ENCODE measurements at regions not wholly inside any gene's neighbourhood (a gene's known extent, or its start where the extent isn't known, plus 50 kb on each side); places are given as distances from the start of the nearest gene placed in this dataset.

DNA sequence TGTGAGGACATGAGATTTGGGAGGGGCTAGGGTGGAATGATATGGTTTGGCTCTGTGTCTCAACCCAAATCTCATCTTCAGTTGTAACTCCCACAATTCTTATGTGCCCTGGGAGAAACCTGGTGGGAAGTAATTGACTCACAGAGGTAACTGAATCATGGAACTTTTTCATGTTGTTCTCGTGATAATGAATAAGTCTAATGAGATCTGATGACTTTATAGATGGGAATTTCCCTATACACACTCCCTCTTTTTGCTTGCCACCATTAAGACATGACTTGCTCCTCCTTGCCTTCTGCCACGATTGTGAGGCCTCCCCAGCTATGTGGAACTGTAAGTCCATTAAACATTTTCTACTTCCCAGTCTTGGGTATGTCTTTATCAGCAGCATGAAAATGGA, 253.2 kb upstream of the GK2 start:
- ChIA-PET CTCF (no interaction called here), POLR2A (ENCODE audit: unreplicated experiment) (no interaction called here)
- dilution Hi-C loops (cut with HindIII; ENCODE audit: low sequenced_read_pairs, unreplicated experiment) (no loop called here), intact Hi-C loops (cut with micrococcal nuclease) (no loop called here), in situ Hi-C loops (cut with MboI; ENCODE audit: low sequenced_read_pairs) (no loop called here)
- Histone ChIP-seq H2BK120ac (ENCODE audit: low read depth, low read length) (no peak overlapping the region), H2BK20ac (ENCODE audit: low read depth, low read length) (no peak overlapping the region), H4K8ac (ENCODE audit: low read depth in 2 of 2, low read length in 2 of 2) (no peak overlapping the region), H4K5ac (ENCODE audit: low read depth, low read length) (no peak overlapping the region), H3K36me3 (ENCODE audit: control insufficient read depth, insufficient read depth, low read length) (no peaks in the 10 kb centered on the region), H3K9me1 (ENCODE audit: insufficient read depth, low read length) (no peaks in the 10 kb centered on the region), H4K20me1 (ENCODE audit: insufficient read depth, low read length) (no peaks in the 10 kb centered on the region), H2BK15ac (ENCODE audit: low read depth, low read length) (no peak overlapping the region), H3K4me1 (ENCODE audit: control insufficient read depth, insufficient read depth, low read length) (no peaks in the 10 kb centered on the region), H3K27ac (ENCODE audit: insufficient read depth, low read length) (no peak overlapping the region), H3K23ac (ENCODE audit: low read depth, low read length) (no peak overlapping the region), H3K18ac (ENCODE audit: low read depth, low read length) (no peak overlapping the region), H4K91ac (ENCODE audit: insufficient read depth, low read depth, low read length) (no peak overlapping the region), H2AK5ac (ENCODE audit: low read depth, low read length) (no peak overlapping the region), H3K4me3 (ENCODE audit: insufficient read depth, low read depth, low read length) (no peak overlapping the region), H2AK9ac (replicated peaks; ENCODE audit: low read depth, low read length, poor library complexity) (no peak overlapping the region), H3K4ac (ENCODE audit: low read depth, low read length) (no peak overlapping the region), H3K56ac (ENCODE audit: extremely low read depth, insufficient read depth, low read length) (no peak overlapping the region), H2AFZ (replicated peaks; ENCODE audit: low read length, poor library complexity) (no peak overlapping the region), H3K14ac (replicated peaks; ENCODE audit: low read depth, low read length) (no peak overlapping the region), H3K27me3 (ENCODE audit: control insufficient read depth, insufficient read depth, low read length) (no peaks in the 10 kb centered on the region), H2BK5ac (ENCODE audit: low read depth, low read length, poor library complexity, severe bottlenecking) (no peak overlapping the region), H3K4me2 (ENCODE audit: low read depth, low read length) (no peak overlapping the region), H3K9me3 (ENCODE audit: control insufficient read depth, insufficient read depth, low read length) (no peaks in the 10 kb centered on the region), H3K79me1 (ENCODE audit: low read depth in 1 of 2, low read length in 2 of 2) (no peaks in the 10 kb centered on the region), H3K9ac (ENCODE audit: low read depth, low read length) (no peak overlapping the region)
- ATAC-seq (ENCODE audit: low read depth) (no peak), DNase-seq (no peak)
- no CpG with 5 or more reads among the region's 2 CpGs for WGBS, 2 experiments (ENCODE audit: extremely low coverage in 2 of 2, insufficient read length in 1 of 2)
- BruUV-seq (replicated peaks), result no TSS peak
- TF ChIP-seq BHLHE40 (IDR thresholded peaks at IDR 0.05; ENCODE audit: low read depth, low read length), result no peak
- TF ChIP-seq, protein P1, sequence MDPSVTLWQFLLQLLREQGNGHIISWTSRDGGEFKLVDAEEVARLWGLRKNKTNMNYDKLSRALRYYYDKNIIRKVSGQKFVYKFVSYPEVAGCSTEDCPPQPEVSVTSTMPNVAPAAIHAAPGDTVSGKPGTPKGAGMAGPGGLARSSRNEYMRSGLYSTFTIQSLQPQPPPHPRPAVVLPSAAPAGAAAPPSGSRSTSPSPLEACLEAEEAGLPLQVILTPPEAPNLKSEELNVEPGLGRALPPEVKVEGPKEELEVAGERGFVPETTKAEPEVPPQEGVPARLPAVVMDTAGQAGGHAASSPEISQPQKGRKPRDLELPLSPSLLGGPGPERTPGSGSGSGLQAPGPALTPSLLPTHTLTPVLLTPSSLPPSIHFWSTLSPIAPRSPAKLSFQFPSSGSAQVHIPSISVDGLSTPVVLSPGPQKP (IDR thresholded peaks at IDR 0.05; ENCODE audit: borderline replicate concordance, low read depth, low read length), result no peak
- TF ChIP-seq CEBPB (IDR thresholded peaks at IDR 0.05; ENCODE audit: low read depth, low read length), result no peak
- no peak for TF ChIP-seq CHD1 (IDR thresholded peaks at IDR 0.05; ENCODE audit: low read depth, low read length)
- no peak for TF ChIP-seq POLR2A (IDR thresholded peaks at IDR 0.05; ENCODE audit: low read depth, low read length)
- no peak for TF ChIP-seq MAZ (IDR thresholded peaks at IDR 0.05; ENCODE audit: borderline replicate concordance, low read depth, low read length)
- TF ChIP-seq, protein P2, sequence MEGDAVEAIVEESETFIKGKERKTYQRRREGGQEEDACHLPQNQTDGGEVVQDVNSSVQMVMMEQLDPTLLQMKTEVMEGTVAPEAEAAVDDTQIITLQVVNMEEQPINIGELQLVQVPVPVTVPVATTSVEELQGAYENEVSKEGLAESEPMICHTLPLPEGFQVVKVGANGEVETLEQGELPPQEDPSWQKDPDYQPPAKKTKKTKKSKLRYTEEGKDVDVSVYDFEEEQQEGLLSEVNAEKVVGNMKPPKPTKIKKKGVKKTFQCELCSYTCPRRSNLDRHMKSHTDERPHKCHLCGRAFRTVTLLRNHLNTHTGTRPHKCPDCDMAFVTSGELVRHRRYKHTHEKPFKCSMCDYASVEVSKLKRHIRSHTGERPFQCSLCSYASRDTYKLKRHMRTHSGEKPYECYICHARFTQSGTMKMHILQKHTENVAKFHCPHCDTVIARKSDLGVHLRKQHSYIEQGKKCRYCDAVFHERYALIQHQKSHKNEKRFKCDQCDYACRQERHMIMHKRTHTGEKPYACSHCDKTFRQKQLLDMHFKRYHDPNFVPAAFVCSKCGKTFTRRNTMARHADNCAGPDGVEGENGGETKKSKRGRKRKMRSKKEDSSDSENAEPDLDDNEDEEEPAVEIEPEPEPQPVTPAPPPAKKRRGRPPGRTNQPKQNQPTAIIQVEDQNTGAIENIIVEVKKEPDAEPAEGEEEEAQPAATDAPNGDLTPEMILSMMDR (conservative IDR thresholded peaks at IDR 0.05; ENCODE audit: low read depth, low read length), result no peak
- no peak for TF ChIP-seq SMC3 (IDR thresholded peaks at IDR 0.05; ENCODE audit: low read depth, low read length)
- no peak for TF ChIP-seq MXI1 (IDR thresholded peaks at IDR 0.05; ENCODE audit: borderline replicate concordance, low read depth, low read length)
- no peak for TF ChIP-seq RFX5 (IDR thresholded peaks at IDR 0.05; ENCODE audit: low read depth, low read length)
- TF ChIP-seq MAFK (IDR thresholded peaks at IDR 0.05; ENCODE audit: low read depth, low read length), result no peak
- TF ChIP-seq RAD21 (IDR thresholded peaks at IDR 0.05; ENCODE audit: low read length), result no peak
- TF ChIP-seq FOS (IDR thresholded peaks at IDR 0.05; ENCODE audit: low read depth, low read length), result no peak
- TF ChIP-seq, protein P3, sequence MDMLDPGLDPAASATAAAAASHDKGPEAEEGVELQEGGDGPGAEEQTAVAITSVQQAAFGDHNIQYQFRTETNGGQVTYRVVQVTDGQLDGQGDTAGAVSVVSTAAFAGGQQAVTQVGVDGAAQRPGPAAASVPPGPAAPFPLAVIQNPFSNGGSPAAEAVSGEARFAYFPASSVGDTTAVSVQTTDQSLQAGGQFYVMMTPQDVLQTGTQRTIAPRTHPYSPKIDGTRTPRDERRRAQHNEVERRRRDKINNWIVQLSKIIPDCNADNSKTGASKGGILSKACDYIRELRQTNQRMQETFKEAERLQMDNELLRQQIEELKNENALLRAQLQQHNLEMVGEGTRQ (IDR thresholded peaks at IDR 0.05; ENCODE audit: low read depth, low read length), result no peak
- TF ChIP-seq RCOR1 (IDR thresholded peaks at IDR 0.05; ENCODE audit: insufficient replicate concordance, low read length), result no peak
- TF ChIP-seq NFE2L2 (IDR thresholded peaks at IDR 0.05; ENCODE audit: low read depth, low read length), result no peak

All from IMR-90 (cell line).